A549 (cell line): ENCODE measurements at regions not wholly inside any gene's neighbourhood (a gene's known extent, or its start where the extent isn't known, plus 50 kb on each side); places are given as distances from the start of the nearest gene placed in this dataset.

ENCODE experiments used
- CTCF ChIP-seq: fragments of >200 bp; sonication (Bioruptor Twin); formaldehyde crosslinking; IDR thresholded peaks from 3 replicates; pipeline ENCODE4 v1.5.1; 2016
- JUN ChIP-seq, 2 experiments: fragments of >200 bp; sonication (Bioruptor Twin); formaldehyde crosslinking; IDR thresholded peaks; 2 replicates in 1 of 2; 3 replicates in 1 of 2; pipeline ENCODE4 v1.6.1; 2016 to 2017
- MYC ChIP-seq: IDR thresholded peaks from 2 replicates; pipeline ENCODE4 v1.6.1; 2012; ENCODE audit warnings: mild to moderate bottlenecking, inconsistent platforms, low read length, improper control_type of control experiment, borderline replicate concordance
- NFE2L2 ChIP-seq: fragments of 150-350 bp; conservative IDR thresholded peaks from 2 replicates; pipeline ENCODE4 v1.6.1; 2014; ENCODE audit warnings: low read length
- POLR2A ChIP-seq: IDR thresholded peaks from 2 replicates; pipeline ENCODE4 v1.6.1; 2012; ENCODE audit warnings: mild to moderate bottlenecking, low read length
- REST ChIP-seq: fragments of 200-600 bp; sonication (generic); IDR thresholded peaks from 2 replicates; pipeline ENCODE4 v1.6.1; 2016; ENCODE audit warnings: antibody characterized with exemption, mild to moderate bottlenecking, moderate library complexity
- RFX5 ChIP-seq: fragments of 450-650 bp; IDR thresholded peaks from 2 replicates; pipeline ENCODE4 v1.7.1; 2014; ENCODE audit warnings: antibody characterized with exemption, mild to moderate bottlenecking, moderate library complexity
- TFCP2L1 ChIP-seq: fragments of 250-450 bp; sonication (Bioruptor Pico); IDR thresholded peaks from 2 replicates; pipeline ENCODE4 v1.5.0; 2021; ENCODE audit warnings: mild to moderate bottlenecking
- ZSCAN20 ChIP-seq: fragments of 250-450 bp; sonication (Bioruptor Pico); IDR thresholded peaks from 2 replicates; pipeline ENCODE4 v1.8.0; 2022; ENCODE audit warnings: mild to moderate bottlenecking, moderate library complexity

- TF ChIP-seq NFE2L2: no peak
- no peak for TF ChIP-seq REST
- TF ChIP-seq TFCP2L1: no peak
- no peak for TF ChIP-seq POLR2A
- no peak for TF ChIP-seq CTCF
- no peak for TF ChIP-seq RFX5
- TF ChIP-seq MYC: no peak
- TF ChIP-seq ZSCAN20: no peak
- no peak for TF ChIP-seq JUN (IDR thresholded peaks at IDR 0.05)
Measured at GRCh38 chr2:200222791-200223190, 83.7 kb upstream of the SPATS2L start.
